DMS79 (cell line): ENCODE measurements at regions not wholly inside any gene's neighbourhood (a gene's known extent, or its start where the extent isn't known, plus 50 kb on each side); places are given as distances from the start of the nearest gene placed in this dataset.
"Not testable (repeated sequence)": the region's sequence is repeated elsewhere in the genome, so short reads cannot be mapped to it uniquely, and the experiment has no call there.

ENCODE experiments used
- DNase-seq: peaks from one replicate; lab custom pipeline; 2025; lab: John Stamatoyannopoulos, UW

GRCh38 chr2:149860276-149860921, 272.8 kb upstream of the MMADHC start:
- DNase-seq, result peak; percentile 31

GRCh38 chr2:149858901-149859634, 271.5 kb upstream of the MMADHC start:
- DNase-seq, result no peak

- DNase-seq, result no peak
Measured at GRCh38 chr2:149858216-149858615, 270.6 kb upstream of the MMADHC start.

GRCh38 chr2:149857344-149857743, 269.8 kb upstream of the MMADHC start:
- no peak for DNase-seq

- DNase-seq, result not testable (repeated sequence)
Measured at GRCh38 chr2:149855859-149856258, 268.3 kb upstream of the MMADHC start.

- DNase-seq, result no peak
Measured at GRCh38 chr2:149849591-149849990, 262.0 kb upstream of the MMADHC start.

GRCh38 chr2:149849136-149849535, 261.6 kb upstream of the MMADHC start:
- no peak for DNase-seq

GRCh38 chr2:149841396-149841795, 253.8 kb upstream of the MMADHC start:
- no peak for DNase-seq

GRCh38 chr2:149832324-149832723, 244.7 kb upstream of the MMADHC start:
- no peak for DNase-seq

GRCh38 chr2:149828520-149829210, 241.1 kb upstream of the MMADHC start:
- DNase-seq, result no peak

GRCh38 chr2:149827585-149828126, 240.1 kb upstream of the MMADHC start:
- DNase-seq, result no peak

- no peak for DNase-seq
Measured at GRCh38 chr2:149826471-149827125, 239.0 kb upstream of the MMADHC start.

GRCh38 chr2:149825473-149825872, 237.9 kb upstream of the MMADHC start:
- DNase-seq, result no peak

- DNase-seq, result no peak
Measured at GRCh38 chr2:149824136-149824535, 236.6 kb upstream of the MMADHC start.

- no peak for DNase-seq
Measured at GRCh38 chr2:149819356-149819957, 231.9 kb upstream of the MMADHC start.

- DNase-seq, result no peak
Measured at GRCh38 chr2:149816756-149817551, 229.4 kb upstream of the MMADHC start.

GRCh38 chr2:149815941-149816340, 228.4 kb upstream of the MMADHC start:
- no peak for DNase-seq

- DNase-seq, result no peak
Measured at GRCh38 chr2:149814901-149815300, 227.3 kb upstream of the MMADHC start.

GRCh38 chr2:149814049-149814448, 226.5 kb upstream of the MMADHC start:
- DNase-seq, result no peak

- no peak for DNase-seq
Measured at GRCh38 chr2:149808556-149808955, 221.0 kb upstream of the MMADHC start.

GRCh38 chr2:149806651-149807050, 219.1 kb upstream of the MMADHC start:
- DNase-seq, result no peak
